Esophagus squamous epithelium (tissue), 5 donors: ENCODE measurements at regions not wholly inside any gene's neighbourhood (a gene's known extent, or its start where the extent isn't known, plus 50 kb on each side); places are given as distances from the start of the nearest gene placed in this dataset.

Experiments used
- DNase-seq: peaks from one replicate; lab custom pipeline; 2025; lab: John Stamatoyannopoulos, UW
- H3K27ac ChIP-seq, 4 donors: fragments of 200-600 bp; sonication (generic); one replicate each; pipeline ENCODE4 v1.5.1; 2016 to 2019; ENCODE audit warnings: mild to moderate bottlenecking in 1 of 4
- H3K27me3 ChIP-seq, 4 donors: fragments of 200-600 bp; sonication (generic); 1 replicate in 3 of 4; 2 replicates in 1 of 4; pipeline versions ENCODE4 v1.5.1 to v1.6.0; 2017 to 2021; ENCODE audit warnings: antibody characterized with exemption in 1 of 4
- H3K36me3 ChIP-seq, 3 donors: fragments of 200-600 bp; sonication (generic); one replicate each; pipeline ENCODE4 v1.5.1; 2016 to 2019
- H3K4me1 ChIP-seq, 3 donors: fragments of 200-600 bp; sonication (generic); one replicate each; pipeline ENCODE4 v1.5.1; 2017 to 2019
- H3K4me3 ChIP-seq, 4 donors: fragments of 200-600 bp; sonication (generic); 1 replicate in 3 of 4; 2 replicates in 1 of 4; pipeline ENCODE4 v1.5.1; 2016 to 2019; ENCODE audit warnings: mild to moderate bottlenecking in 2 of 4, moderate library complexity in 1 of 4
- H3K9me3 ChIP-seq, 3 donors: fragments of 200-600 bp; sonication (generic); one replicate each; pipeline ENCODE4 v1.5.1; 2016 to 2019
- POLR2A ChIP-seq, 4 donors: fragments of 450-650 bp; IDR thresholded peaks; one replicate each; pipeline ENCODE4 v1.6.1; 2017; ENCODE audit warnings: antibody characterized with exemption in 4 of 4, mild to moderate bottlenecking in 4 of 4, moderate library complexity in 3 of 4
- WGBS, 2 donors: methylation state at CpG; one replicate each; pipeline ENCODE4 v1.1.5; 2018; 5-methylcytosine and 5-hydroxymethylcytosine counted together
- intact Hi-C: fragments of 100-400 bp; cut with DNase I; formaldehyde crosslinking; loops from one replicate; pipeline ENCODE4 v1.15.0; 2022
- TF ChIP-seq, protein P1 (sequence below), 6 experiments: fragments of 450-650 bp in 4 of 6; fragments of 200-600 bp in 2 of 6; sonication (generic) in 2 of 6; IDR thresholded peaks; one replicate each; pipeline ENCODE4 v1.5.1; 2016 to 2019; ENCODE audit warnings: antibody characterized with exemption in 6 of 6, mild to moderate bottlenecking in 4 of 6, moderate library complexity in 4 of 6
- donor health status: DM: yes; HTN: yes; CAD: no.

GRCh38 chr1:105419030-105419429, 1637.4 kb upstream of the PRMT6 start:
- H3K9me3 ChIP-seq, result no peaks in the 10 kb centered on the region
- intact Hi-C loops, result no loop called here
- WGBS, 2 donors, result 35 to 47% methylated on average over 1 of the region's 1 CpG
- no peak overlapping the region for H3K27ac ChIP-seq
- TF ChIP-seq, protein P1, sequence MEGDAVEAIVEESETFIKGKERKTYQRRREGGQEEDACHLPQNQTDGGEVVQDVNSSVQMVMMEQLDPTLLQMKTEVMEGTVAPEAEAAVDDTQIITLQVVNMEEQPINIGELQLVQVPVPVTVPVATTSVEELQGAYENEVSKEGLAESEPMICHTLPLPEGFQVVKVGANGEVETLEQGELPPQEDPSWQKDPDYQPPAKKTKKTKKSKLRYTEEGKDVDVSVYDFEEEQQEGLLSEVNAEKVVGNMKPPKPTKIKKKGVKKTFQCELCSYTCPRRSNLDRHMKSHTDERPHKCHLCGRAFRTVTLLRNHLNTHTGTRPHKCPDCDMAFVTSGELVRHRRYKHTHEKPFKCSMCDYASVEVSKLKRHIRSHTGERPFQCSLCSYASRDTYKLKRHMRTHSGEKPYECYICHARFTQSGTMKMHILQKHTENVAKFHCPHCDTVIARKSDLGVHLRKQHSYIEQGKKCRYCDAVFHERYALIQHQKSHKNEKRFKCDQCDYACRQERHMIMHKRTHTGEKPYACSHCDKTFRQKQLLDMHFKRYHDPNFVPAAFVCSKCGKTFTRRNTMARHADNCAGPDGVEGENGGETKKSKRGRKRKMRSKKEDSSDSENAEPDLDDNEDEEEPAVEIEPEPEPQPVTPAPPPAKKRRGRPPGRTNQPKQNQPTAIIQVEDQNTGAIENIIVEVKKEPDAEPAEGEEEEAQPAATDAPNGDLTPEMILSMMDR (IDR thresholded peaks at IDR 0.05), result no peak
- no peak for TF ChIP-seq POLR2A (IDR thresholded peaks at IDR 0.05)
- H3K27me3 ChIP-seq, result no peaks in the 10 kb centered on the region
- no peak overlapping the region for H3K4me3 ChIP-seq
- DNase-seq, result no peak
- H3K4me1 ChIP-seq, result no peaks in the 10 kb centered on the region
- no peaks in the 10 kb centered on the region for H3K36me3 ChIP-seq

DNA sequence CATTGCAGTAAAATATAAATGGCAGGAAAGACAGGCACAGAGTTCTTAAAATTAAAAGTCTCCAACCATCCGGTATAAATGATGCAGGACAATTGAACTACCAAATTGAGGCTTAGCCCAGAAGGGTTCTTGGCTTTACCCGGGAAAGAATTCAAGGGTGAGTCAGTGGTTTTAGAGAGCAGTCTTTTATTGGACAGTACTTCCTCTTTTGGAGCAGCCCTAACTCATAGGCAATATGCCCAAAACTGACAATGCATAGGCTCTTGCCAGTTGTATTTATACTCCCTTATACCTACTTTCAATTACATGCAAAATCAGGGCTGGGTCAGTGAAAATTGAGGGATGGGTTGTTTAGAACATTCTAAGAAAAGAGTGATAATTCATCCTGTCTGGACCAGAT, 1628.9 kb upstream of the PRMT6 start:
- Histone ChIP-seq H3K27me3 (no peaks in the 10 kb centered on the region), H3K36me3 (no peaks in the 10 kb centered on the region), H3K4me1 (no peaks in the 10 kb centered on the region), H3K4me3 (no peak overlapping the region), H3K9me3 (no peaks in the 10 kb centered on the region), H3K27ac (no peak overlapping the region)
- WGBS, 2 donors, result 21 to 46% methylated on average over 2 of the region's 2 CpGs
- DNase-seq, result no peak
- intact Hi-C loops, result no loop called here
- TF ChIP-seq, protein P1 (IDR thresholded peaks at IDR 0.05), result no peak
- no peak for TF ChIP-seq POLR2A (IDR thresholded peaks at IDR 0.05)

DNA sequence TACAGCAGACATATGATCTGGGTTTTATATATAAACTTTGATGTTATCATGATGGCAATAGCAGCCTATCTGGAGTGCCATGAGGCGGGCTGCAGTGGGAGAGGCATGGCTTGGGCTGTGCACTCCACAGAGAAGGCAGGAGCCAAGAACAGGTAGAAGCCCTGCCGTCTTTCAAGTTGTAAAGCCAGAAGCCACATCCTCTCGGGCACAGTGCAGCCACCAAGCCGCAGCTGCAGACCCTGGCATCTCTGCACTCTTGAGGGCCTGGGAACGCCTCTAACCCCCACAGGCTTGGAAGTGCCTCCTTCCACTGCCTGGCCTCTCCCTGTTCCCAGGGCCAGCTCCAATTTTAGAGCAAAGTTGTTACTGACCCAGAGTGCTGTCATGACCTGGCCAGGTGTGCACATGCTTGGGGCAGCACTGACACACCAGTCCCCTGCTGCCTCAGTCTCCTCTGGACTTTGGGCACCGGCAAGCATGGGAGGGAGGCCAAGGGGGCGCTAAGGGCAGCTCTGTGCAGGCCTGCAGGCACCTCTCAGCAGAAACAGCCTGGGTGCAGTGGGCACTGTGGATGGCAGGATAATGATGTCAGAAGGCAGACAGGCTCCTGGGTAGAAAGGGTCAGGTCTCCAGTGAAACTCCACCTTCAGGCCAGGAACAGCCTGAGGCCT, 1619.8 kb upstream of the PRMT6 start:
- Histone ChIP-seq H3K36me3 (no peaks in the 10 kb centered on the region), H3K27me3 (no peaks in the 10 kb centered on the region), H3K9me3 (peaks cover 0 to 15% (median 0%) of the 10 kb centered on the region in 3 donors), H3K4me3 (no peak overlapping the region), H3K4me1 (no peaks in the 10 kb centered on the region), H3K27ac (no peak overlapping the region)
- intact Hi-C loops, result no loop called here
- no peak for TF ChIP-seq POLR2A (IDR thresholded peaks at IDR 0.05)
- TF ChIP-seq, protein P1 (IDR thresholded peaks at IDR 0.05), result no peak
- WGBS, 2 donors, result 82 to 88% methylated on average over 5 of the region's 7 CpGs
- no peak for DNase-seq

DNA sequence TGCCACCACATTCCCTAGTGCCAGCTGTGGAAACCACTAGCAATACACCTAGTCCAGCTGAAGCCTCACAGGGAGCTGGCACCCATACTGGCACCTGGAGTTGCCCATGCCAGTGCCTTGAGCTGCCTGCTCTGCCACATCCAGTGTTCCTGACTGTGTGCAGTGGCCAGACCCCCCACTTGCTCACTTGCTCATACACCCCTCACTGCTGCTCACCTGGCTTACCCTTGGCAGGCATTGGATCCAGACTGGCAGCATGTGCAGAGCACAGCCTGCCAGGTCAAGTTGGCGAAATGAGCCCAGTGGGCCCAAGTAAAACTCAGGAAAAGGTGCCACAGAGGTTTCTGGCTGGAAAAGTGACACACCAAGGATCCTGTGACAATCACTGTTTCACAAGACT, 1618.6 kb upstream of the PRMT6 start:
- DNase-seq, result no peak
- 25 to 86% methylated on average over 1 of the region's 1 CpG for WGBS, 2 donors
- intact Hi-C loops, result no loop called here

DNA sequence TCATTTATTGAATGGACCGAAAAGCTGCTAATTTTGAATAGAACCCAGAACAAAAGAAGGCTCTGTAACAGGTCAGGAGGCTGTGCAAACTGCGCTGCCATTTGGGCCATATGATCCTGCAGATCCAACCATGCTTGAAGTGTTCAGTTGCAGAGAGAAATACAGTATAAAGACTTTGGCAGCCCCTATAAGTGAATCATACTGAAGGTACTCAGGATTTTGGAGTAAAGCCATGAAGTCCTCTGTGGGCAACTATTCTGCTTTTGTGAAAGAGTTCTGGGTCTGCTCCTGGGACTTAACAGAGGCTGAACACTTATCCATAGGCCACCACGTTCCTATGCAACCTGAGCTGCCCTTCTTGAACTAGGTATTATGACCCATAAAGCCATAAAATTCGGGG, 1613.6 kb upstream of the PRMT6 start:
- Histone ChIP-seq H3K9me3 (peaks cover 0 to 7% (median 0%) of the 10 kb centered on the region in 3 donors), H3K27ac (no peak overlapping the region), H3K27me3 (no peaks in the 10 kb centered on the region), H3K4me1 (no peaks in the 10 kb centered on the region), H3K36me3 (no peaks in the 10 kb centered on the region), H3K4me3 (no peak overlapping the region)
- WGBS, 2 donors, result 46 to 59% methylated on average over 4 of the region's 4 CpGs
- intact Hi-C loops, result no loop called here
- TF ChIP-seq, protein P1 (IDR thresholded peaks at IDR 0.05), result no peak
- DNase-seq, result no peak

More for the DNA sequence above, 1618.6 kb upstream of the PRMT6 start:
- no peak overlapping the region for H3K27ac ChIP-seq
- H3K9me3 ChIP-seq, result peaks cover 0 to 15% (median 0%) of the 10 kb centered on the region in 3 donors
- no peaks in the 10 kb centered on the region for H3K36me3 ChIP-seq
- no peaks in the 10 kb centered on the region for H3K27me3 ChIP-seq
- no peaks in the 10 kb centered on the region for H3K4me1 ChIP-seq
- TF ChIP-seq POLR2A (IDR thresholded peaks at IDR 0.05), result no peak
- TF ChIP-seq, protein P1 (IDR thresholded peaks at IDR 0.05), result no peak
- H3K4me3 ChIP-seq, result no peak overlapping the region
